ENCODE measurements at regions not wholly inside any gene's neighbourhood (a gene's known extent, or its start where the extent isn't known, plus 50 kb on each side); places are given as distances from the start of the nearest gene placed in this dataset.

GRCh38 chr6:2469428-2469827, 224.0 kb upstream of the GMDS start:
- TF ChIP-seq POLR2AphosphoS5 (IDR thresholded peaks at IDR 0.05; ENCODE audit: low read depth, low read length) (no peak), TCF7L2 (IDR thresholded peaks at IDR 0.05; ENCODE audit: low read depth, low read length) (no peak), CTCF (IDR thresholded peaks at IDR 0.05) (no peak)
- TF ChIP-seq, protein P1, sequence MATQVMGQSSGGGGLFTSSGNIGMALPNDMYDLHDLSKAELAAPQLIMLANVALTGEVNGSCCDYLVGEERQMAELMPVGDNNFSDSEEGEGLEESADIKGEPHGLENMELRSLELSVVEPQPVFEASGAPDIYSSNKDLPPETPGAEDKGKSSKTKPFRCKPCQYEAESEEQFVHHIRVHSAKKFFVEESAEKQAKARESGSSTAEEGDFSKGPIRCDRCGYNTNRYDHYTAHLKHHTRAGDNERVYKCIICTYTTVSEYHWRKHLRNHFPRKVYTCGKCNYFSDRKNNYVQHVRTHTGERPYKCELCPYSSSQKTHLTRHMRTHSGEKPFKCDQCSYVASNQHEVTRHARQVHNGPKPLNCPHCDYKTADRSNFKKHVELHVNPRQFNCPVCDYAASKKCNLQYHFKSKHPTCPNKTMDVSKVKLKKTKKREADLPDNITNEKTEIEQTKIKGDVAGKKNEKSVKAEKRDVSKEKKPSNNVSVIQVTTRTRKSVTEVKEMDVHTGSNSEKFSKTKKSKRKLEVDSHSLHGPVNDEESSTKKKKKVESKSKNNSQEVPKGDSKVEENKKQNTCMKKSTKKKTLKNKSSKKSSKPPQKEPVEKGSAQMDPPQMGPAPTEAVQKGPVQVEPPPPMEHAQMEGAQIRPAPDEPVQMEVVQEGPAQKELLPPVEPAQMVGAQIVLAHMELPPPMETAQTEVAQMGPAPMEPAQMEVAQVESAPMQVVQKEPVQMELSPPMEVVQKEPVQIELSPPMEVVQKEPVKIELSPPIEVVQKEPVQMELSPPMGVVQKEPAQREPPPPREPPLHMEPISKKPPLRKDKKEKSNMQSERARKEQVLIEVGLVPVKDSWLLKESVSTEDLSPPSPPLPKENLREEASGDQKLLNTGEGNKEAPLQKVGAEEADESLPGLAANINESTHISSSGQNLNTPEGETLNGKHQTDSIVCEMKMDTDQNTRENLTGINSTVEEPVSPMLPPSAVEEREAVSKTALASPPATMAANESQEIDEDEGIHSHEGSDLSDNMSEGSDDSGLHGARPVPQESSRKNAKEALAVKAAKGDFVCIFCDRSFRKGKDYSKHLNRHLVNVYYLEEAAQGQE (IDR thresholded peaks at IDR 0.05; ENCODE audit: insufficient read depth in 1 of 2, low read depth in 2 of 2, low read length in 1 of 2) = no peak

Measured in Panc1 (cell line).